NCI-H82 treated with DMSO at 0.1 percent for 48 hours (cell line): ENCODE measurements at regions not wholly inside any gene's neighbourhood (a gene's known extent, or its start where the extent isn't known, plus 50 kb on each side); places are given as distances from the start of the nearest gene placed in this dataset.

Experiments used
- DNase-seq: peaks from one replicate; lab custom pipeline; 2025; ENCODE audit not compliant: unreplicated experiment; lab: John Stamatoyannopoulos, UW

DNA sequence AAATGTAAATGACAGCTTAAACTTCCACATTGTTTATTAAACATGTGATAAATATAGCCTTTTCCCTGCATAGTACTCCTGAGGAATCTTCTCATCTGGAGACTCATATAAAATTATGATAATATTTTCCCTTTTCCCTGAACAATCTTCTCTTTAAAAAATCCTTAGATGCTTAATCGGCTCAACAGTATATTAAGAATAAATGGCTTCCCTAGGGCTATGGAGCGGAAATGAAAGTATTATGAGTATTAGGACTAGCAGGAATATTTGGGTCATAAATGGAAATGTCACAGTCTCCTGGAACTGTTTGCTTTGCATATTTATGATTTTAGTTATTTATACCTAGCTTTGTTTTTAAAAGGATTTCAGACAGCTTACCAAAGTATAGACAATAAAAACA is 200.7 kb upstream of the PDE5A start:
- DNase-seq = no peak

DNA sequence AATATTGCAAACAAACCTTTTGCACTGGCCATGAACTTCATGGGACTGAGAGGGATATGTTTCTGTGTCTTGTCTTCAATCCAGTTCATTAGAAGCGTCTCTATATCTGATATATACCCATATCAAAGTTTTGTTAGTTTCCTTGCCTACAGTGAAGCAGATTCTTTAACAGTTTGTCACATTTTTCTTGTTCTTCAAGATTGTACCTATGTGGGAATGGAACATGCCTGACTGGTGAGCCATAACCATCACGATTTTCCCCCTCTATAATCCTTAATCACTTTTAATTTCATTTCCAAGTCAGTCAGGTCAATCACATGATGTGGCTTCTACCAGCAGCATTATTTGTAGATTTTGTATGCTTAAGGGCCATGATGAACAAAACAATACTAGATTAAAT is 197.1 kb upstream of the PDE5A start:
- no peak for DNase-seq

DNA sequence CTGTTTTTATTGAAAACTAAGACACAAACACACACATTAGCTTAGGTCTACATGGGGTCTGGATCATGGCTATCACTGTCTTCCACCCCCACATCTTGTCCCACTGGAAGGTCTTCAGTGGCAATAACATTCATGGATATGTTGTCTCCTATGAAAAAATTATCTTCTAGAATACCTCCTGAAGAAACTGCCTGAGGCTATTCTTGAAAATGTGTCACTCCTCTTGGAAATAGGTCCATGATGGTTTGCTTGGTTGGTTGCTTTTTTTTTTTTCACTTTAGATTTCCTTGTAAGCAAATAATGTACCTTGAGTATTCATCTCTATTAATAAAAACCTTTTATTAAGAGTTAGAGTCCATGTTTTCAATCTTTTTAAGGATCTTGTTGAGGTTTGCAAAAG is 195.3 kb upstream of the PDE5A start:
- DNase-seq = no peak

DNA sequence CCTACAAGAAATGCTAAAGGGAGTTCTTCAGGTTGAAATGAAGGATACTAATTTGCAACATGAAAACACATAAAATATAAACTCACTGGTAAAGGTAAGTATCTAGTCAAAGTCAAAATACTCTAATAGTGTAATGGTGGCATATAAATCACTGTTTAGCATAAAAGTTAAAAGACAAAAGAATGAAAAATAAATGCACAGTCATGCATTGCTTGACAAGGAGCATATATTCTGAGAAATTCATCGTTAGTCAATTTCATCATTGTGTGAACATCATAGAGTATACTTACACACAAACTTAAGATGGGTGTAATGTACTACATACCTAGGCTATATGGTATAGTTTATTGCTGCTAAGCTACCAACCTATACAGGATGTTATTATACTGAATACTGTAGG is 194.4 kb upstream of the PDE5A start:
- no peak for DNase-seq

DNA sequence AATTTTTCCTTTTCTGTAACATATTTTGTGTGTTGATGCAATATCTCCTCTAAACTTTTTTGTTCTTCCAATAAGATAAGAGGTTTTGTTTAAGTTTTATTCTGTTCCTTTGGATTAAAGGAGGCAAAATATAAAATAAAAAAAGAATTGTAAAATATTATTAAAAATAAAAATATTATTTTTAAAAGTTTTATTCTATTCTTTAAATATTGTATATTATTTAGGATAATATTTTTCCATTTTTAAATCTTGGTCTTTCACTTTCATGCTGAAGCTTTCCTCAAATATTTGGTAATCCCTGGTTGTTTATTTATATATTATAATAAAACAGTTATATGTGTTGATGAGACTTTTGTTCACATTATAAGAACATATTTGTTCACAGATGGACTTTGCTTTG is 187.9 kb upstream of the PDE5A start:
- no peak for DNase-seq

DNA sequence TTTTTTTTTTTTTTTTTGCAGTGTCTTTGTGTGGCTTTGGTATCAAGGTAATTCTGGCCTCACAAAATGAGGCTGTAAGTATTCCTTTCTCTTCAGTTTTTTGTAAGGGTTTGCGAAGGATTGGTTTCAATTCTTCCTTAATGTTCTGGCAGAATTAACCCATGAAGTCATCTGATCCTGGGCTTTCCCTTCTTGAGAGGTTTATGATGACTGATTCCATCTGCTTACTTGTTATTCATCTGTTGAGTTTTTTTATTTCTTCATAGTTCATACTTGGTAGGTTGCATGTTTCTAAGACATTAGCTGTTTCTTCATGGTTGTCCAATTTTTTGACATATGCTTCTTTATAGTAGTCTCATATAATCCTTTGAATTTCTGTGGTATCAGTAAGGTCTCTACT is 181.4 kb upstream of the PDE5A start:
- DNase-seq = no peak

DNA sequence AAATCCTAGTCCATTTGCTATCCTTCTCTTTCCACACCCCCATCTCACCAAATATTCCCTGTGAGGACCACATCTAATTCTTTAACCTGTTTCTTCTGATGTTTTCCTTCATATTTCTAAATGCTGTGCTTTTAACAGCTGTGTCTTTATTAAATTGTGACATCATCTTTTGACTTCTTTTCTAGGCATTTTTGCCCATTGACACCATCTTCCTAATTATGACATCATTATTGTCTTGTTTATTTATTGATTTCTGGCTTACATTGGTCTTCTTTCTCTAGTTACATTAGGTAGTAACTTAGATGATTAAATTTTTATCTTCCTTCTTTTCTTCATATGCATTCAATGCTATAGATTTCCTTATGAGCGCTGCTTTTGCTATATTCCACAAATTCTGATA is 175.8 kb upstream of the PDE5A start:
- DNase-seq = no peak

DNA sequence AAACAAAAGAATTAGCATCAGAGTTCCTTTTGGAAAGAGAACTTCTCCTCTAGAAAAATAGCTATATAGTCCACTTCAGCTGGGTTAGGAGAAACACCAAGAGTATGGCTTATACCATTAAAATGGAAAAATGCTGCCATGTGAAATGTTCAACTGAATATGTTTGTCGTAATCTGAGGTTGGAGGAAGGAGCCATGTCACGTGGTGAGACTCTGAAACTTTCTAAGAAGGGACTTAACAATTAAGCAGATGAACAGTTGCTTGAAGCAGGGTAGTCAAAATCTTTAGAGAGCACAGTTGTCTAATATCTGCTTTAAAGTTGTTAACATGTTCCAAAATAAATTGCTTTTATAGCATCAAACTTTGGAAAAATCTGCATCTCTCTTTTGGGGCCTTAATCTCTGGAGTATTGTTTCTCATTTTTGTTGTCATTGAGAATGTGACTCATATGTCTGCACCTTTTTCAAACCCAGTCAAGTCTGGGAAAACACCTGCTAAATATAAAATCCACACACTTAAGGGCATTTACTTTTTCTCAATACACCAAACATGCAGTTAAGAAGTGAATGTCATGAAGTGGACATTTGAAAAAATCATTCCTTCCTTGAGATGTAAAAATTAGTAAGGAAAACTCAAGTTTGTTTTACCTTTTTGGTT is 168.8 kb upstream of the PDE5A start:
- no peak for DNase-seq

DNA sequence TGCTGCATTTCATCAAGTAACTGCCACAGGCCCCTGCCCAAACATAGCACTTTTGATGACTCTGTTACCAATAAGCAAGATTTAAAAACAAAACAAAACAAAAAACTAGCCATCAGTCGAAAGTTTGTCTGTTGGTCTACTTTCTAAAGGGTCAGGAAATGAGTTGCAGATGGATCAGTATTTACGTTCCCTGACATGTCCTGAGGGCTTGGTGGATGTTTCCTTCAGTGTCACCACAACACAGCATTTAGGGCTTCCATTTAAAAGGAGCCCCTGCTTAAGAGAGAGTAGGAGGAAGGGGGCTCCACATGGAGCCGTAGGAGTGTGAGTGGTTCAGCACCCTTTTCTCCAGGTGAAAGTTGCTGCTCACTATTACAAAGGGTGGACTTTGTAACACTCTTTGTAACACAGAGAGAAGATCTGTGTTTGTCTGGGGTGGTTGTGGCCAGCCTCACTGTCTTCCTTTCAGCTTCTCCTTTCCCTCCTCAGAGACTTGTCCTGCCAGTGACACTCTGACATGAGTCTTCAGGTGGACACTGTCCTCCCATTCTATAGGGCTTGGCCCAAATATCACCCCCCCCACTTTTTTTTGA is 167.5 kb upstream of the PDE5A start:
- DNase-seq = no peak

DNA sequence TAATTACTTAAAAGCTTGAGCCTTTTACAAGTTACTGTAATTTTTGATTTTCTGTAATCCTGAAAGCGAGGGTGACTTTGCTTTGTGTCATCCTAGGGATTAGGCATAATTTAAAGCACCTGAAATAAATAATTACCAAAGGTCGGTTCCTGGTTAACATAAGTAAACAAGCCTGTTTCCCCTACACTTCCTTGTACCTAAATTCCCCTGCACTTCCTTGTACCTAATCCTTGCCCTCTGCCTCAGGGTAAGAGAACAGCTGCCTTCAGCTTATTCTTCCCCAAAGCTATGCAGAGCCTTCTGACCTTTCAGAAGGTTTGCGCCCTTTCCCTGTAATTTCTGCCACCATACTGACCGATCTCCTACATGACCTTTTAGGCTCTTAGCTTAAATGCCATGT is 166.1 kb upstream of the PDE5A start:
- no peak for DNase-seq

DNA sequence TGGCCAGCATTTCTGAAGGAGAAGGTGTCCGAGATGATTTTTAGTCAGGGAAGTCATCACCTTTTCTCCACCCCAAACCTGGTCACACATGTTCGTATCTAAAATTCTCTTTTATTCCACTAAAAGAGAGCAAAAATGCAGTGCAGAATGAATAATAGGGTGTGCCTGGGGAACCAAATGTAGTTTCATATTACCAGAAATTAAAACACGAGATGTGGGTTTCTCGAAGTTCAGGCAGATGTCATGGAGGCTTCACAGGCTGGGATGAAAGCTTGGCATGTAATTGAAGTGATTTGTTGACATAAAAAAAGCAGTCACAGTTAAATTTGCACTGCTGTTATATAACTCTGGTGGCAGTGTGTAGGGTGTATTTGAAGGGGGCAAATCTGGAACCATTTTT is 165.5 kb upstream of the PDE5A start:
- no peak for DNase-seq

DNA sequence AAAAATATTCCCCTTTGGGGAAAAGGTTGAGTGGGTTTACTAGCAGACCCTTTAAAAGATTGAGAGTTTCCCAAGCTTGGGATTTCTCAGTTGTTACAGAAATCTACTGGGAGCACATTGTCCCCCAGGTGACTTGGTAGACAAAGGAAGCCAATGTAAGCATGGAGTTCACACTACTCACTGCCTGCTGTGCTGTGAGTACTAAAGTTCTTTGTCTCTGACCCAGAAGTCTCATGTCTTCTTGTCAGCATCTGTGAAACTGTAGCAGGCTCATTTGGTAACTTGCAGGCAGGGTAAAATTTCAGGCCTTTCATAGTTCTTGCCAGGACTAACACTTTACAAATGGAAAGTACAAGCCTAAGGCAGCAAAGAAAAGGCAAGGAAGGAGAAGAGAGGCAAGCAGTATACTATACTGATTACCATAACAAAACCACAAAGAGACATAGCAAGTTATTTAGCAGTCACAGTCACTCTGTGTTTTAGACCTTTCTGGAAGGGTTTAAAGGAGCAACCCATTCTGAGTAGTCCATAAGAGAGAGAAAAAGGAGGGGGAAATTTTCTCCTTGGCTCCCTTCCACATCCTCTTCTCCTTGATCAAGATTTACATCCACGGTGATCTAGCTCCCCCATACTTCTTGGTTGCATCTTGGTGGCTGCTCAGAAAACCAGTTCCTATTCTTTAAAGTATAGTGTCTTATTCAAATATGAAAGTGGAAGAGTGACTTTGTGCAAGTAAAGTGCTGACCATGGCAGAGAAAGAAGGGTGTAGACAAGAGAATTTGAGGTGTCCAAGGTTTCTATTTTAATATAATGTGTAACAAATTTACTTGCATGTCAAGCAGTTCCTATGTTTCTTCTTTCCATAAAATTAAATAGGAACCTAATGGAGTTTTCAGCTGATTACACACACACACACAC is 160.0 kb upstream of the PDE5A start:
- DNase-seq = no peak

DNA sequence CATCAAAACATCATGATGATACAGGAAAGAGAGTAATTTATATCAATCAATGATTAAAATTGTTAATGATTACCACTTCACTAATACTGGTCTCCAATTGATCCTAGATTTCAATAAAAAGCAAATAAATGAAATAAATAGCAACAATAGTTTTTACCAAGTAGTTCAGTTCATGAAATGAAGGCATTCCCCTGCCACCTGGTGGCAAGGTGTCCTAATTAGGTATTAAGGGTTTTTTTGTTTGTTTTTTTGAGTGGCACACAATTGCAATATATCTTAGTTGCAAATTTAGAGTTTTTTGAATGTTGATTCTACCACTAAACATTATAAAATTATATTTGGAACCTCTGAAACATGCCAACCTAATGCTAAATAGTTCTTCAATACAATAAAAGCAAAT is 157.4 kb upstream of the PDE5A start:
- no peak for DNase-seq

DNA sequence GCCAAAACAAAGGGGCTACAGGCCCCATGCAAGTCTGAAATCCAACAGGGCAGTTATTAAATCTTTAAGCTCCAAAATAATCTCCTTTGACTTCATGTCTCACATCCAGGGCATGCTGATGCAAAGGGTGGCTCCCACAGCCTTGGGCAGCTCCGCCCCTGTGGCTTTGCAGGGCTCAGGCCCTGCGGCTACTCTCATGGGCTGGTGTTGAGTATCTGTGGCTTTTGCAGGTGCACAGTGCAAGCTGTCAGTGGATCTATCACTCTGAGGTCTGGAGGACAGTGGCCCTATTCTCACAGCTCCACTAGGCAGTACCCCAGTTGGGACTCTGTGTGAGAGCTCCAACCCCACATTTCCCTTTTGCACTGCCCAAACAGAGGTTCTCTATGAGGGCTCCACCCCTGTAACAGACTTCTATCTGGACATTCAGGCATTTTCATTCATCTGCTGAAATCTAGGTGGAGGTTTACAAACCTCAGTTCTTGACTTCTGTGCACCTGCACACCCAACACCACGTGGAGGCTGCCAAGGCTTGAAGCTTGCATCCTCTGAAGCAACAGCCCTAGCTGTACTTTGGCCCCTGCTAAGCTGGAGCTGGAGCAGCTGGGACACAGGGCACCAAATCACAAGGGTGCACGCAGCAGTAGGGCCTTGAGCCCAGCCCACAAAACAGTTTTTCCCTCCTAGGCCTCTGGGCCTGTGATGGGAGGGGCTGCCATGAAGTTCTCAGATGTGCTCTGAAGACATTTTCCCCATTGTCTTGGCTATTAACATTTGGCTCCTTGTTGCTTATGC is 154.8 kb upstream of the PDE5A start:
- no peak for DNase-seq

DNA sequence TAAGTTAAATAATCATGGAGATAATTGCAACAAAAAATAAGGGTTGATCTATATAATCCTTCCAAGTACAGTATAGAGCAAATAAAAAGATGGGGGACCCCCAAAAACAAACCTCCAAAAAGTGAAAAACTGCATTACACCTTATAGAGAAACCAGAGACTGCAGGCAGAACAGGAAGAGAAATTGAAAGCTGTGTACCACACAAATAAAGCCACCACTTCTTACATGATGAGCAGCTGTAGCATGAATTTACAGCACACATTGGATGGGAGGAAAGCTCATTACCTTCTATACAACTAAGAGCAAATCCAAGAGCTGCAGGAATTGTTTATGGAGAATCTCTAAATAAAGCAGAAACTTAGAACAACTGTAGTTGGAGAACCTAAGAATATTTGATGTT is 152.4 kb upstream of the PDE5A start:
- DNase-seq = no peak

DNA sequence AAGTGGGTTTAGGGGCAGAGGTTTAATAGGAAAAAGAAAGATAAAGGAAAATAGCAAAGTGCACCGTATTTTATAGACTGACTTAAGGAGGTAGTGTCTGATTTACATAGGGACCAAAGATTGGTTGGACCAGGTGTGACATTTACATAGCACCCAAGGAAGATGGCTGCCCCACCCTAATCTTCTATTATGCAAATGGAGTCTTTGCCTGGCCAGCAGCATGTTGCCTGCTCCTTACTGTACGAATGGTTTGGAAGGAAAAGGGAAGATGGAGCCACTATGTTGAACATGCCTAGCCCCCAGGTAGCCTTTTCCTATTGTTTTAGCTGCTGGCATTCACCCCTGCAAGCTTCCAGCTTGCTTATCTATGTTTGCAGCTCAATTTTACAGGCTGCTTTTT is 146.2 kb upstream of the PDE5A start:
- no peak for DNase-seq

DNA sequence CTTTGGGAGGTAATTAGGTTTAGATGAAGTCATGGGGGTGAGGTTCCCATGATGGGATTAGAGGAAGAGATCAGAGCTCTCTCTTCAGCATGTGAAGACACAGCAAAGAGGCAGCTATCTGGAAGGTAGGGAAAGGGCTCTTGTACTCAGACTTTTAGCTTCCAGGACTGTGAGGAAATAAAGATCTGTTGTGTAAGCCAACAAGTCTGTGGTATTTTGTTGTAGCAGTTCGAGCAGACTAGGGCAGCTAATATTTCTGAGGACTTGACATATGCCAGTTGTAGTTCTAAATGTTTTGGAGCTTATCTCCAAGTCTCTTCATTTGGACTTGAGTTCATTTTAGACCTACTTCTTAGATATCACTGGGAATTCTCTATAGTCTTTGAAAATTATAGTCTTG is 137.3 kb upstream of the PDE5A start:
- no peak for DNase-seq

DNA sequence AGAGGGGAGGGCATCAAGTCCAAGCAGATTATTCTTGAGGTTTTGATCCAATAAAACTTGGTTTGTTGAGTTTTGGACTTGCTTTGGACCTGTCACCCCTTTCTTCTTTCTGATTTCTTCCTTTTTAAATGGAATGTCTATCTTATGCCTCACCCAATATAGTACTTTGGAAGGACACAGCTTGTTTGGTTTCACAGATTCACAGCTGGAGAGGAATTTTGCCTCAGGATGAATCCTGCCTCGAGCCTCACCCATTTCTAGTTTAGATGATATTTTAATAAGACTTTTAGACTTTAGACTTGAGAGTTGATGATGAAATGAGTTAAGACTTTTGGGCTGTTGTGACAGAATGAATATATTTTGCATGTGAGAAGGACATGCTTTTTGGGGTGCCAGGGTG is 136.9 kb upstream of the PDE5A start:
- DNase-seq = no peak

DNA sequence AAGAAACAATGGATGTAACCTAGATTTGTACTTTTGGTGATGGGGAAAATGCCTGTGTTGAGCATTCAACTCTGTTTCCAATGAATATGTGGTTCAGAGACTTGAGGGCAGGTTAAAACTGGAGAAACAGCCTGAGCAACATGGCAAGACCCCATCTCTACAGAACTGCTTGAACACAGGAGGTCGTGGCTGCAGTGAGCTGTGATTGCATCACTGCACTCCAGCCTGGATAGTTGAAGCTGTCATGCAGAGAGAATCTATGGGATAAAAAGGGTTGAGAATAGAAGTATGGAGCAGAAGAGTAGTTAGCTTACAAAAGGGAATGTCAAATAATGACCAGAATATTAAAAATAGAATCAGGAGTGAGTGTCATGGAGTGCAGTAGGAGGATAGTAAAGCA is 134.8 kb upstream of the PDE5A start:
- no peak for DNase-seq

DNA sequence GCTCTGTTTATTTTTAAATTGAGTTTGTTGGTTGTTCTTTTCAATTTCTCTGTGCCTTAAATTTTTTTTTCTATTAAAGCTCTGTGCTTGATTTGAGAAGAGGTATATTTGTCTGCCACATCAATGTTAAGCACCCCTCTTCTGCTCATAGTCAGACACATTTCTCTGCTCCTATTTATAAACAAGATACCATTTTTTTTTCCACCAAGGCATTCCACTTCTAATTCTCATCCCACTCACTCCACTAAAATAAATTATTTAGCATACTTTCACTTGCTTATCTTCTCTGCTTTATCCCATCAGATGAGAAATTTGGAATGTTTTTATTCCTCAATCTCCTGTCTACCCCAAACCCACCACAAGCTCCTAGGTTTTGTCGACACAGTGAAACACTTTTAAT is 127.0 kb upstream of the PDE5A start:
- DNase-seq = no peak

DNA sequence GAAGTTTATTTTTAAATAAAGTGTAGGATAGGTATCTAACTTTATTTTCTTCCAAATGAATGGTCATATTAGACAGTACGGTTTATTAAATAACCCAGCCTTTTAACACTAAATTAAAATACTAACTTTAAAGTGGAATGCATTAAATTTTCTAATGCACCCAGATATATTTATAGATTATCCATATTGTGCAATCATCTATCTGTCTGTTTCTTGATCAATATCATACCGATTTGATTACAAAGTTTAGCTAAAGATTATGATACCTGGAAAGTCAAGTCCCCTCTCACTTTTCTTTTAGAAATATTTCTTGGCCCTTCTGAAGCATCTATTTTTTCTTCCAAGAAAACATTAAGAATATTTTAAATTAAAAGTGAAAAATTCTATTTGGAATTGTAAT is 124.3 kb upstream of the PDE5A start:
- no peak for DNase-seq

DNA sequence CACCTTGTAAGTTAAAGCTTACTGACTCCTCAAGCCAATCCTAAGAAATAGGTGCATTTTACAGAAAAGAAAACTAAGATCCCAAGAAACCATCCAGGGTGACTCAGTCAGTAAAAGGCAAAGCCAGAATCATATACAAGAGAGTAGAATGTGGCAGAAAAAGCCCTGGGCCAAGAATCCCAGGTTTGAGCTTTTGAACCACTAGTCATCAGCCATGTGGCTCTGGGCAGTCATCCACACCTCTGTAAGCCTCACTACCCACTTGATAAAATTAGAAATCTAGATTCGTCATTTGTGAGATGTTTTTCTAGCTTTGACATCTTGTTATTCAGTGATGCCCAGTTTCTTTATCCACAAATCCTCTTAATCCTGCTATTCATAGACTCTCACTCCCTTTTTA is 122.2 kb upstream of the PDE5A start:
- no peak for DNase-seq
